Caco-2 (cell line): ENCODE measurements at regions not wholly inside any gene's neighbourhood (a gene's known extent, or its start where the extent isn't known, plus 50 kb on each side); places are given as distances from the start of the nearest gene placed in this dataset.

Source experiments
- BruUV-seq: library from RNA; stranded (reverse); fragments of 400-500 nt; replicated peaks from 2 replicates; lab custom pipeline; 2021; lab: Mats Ljungman, UMichigan
- CTCF ChIA-PET: fragments of 300-600 bp; sonication (Branson Sonifier 250); formaldehyde crosslinking; loops from one replicate; lab custom pipeline; 2022; ENCODE audit warnings: antibody characterized with exemption; lab: Charles Lee
- POLR2A ChIA-PET: fragments of 300-600 bp; sonication (Branson Sonifier 250); formaldehyde crosslinking; loops from one replicate; lab custom pipeline; 2022; ENCODE audit warnings: antibody characterized with exemption; lab: Charles Lee
- DNase-seq, 2 experiments: peaks; one replicate each; pipeline versions ENCODE4 v3.0.0 to v3.0.0-alpha.2; 2020 to 2022
- H3K27me3 ChIP-seq: replicated peaks from 2 replicates; pipeline ENCODE4 v1.6.0; 2011; ENCODE audit warnings: low read length; ENCODE audit not compliant: control insufficient read depth, insufficient read depth
- H3K36me3 ChIP-seq: 2 replicates; pipeline ENCODE4 v1.5.1; 2011; ENCODE audit warnings: low read length; ENCODE audit not compliant: control insufficient read depth, insufficient read depth
- H3K4me1 ChIP-seq: fragments of 250-450 bp; sonication (Bioruptor Pico); 2 replicates; pipeline ENCODE4 v1.5.1; 2020; ENCODE audit warnings: mild to moderate bottlenecking
- H3K4me3 ChIP-seq: 2 replicates; pipeline ENCODE4 v1.5.1; 2011; ENCODE audit warnings: low read depth, mild to moderate bottlenecking, control low read depth, low read length
- H3K9me3 ChIP-seq: fragments of 250-450 bp; sonication (Bioruptor Pico); 2 replicates; pipeline ENCODE4 v1.5.1; 2020; ENCODE audit warnings: mild to moderate bottlenecking, moderate library complexity
- H3K27ac Mint-ChIP-seq: one replicate; pipeline ENCODE4 v1.8.0; 2022; ENCODE audit warnings: mixed read lengths; ENCODE audit not compliant: unreplicated experiment
- H3K27me3 Mint-ChIP-seq: one replicate; pipeline ENCODE4 v1.8.0; 2022; ENCODE audit warnings: mixed read lengths; ENCODE audit not compliant: insufficient read depth, unreplicated experiment
- H3K36me3 Mint-ChIP-seq: one replicate; pipeline ENCODE4 v1.8.0; 2022; ENCODE audit warnings: mild to moderate bottlenecking, mixed read lengths; ENCODE audit not compliant: insufficient read depth, unreplicated experiment
- H3K4me1 Mint-ChIP-seq: one replicate; pipeline ENCODE4 v1.8.0; 2022; ENCODE audit warnings: low read depth, mixed read lengths; ENCODE audit not compliant: unreplicated experiment
- H3K4me3 Mint-ChIP-seq: one replicate; pipeline ENCODE4 v1.8.0; 2022; ENCODE audit warnings: mild to moderate bottlenecking, moderate library complexity, mixed read lengths; ENCODE audit not compliant: unreplicated experiment
- H3K9me3 Mint-ChIP-seq: one replicate; pipeline ENCODE4 v1.8.0; 2022; ENCODE audit warnings: mixed read lengths; ENCODE audit not compliant: unreplicated experiment
- CTCF ChIP-seq, 2 experiments: fragments of 200-600 bp in 1 of 2; IDR thresholded peaks; 1 replicate in 1 of 2; 2 replicates in 1 of 2; pipeline versions ENCODE4 v1.5.1 to v1.8.0; 2011 to 2022; ENCODE audit warnings: antibody characterized with exemption in 1 of 2, control low read depth in 1 of 2, inconsistent platforms in 1 of 2, low read depth in 1 of 2, low read length in 1 of 2, mild to moderate bottlenecking in 1 of 2, moderate library complexity in 1 of 2; ENCODE audit not compliant: insufficient read depth in 1 of 2, severe bottlenecking in 1 of 2, unreplicated experiment in 1 of 2
- intact Hi-C: fragments of 100-400 bp; cut with micrococcal nuclease; formaldehyde crosslinking; loops from one replicate; pipeline ENCODE4 v1.10.0; 2022; ENCODE audit not compliant: unreplicated experiment

- POLR2A ChIA-PET = no interaction called here
- Histone ChIP-seq H3K9me3 (0 out of 2 replicates have a peak, but pooled peaks cover 8% of the 10 kb centered on the region), H3K4me1 (no peaks in the 10 kb centered on the region), H3K27me3 (no peaks in the 10 kb centered on the region), H3K4me3 (no peak overlapping the region), H3K36me3 (no peaks in the 10 kb centered on the region)
- Mint-ChIP-seq H3K9me3 (no peaks in the 10 kb centered on the region), H3K4me1 (no peaks in the 10 kb centered on the region), H3K27me3 (peaks cover 2% of the 10 kb centered on the region), H3K36me3 (no peaks in the 10 kb centered on the region), H3K4me3 (no peak overlapping the region), H3K27ac (no peak overlapping the region)
- TF ChIP-seq CTCF (IDR thresholded peaks at IDR 0.05; ENCODE audit: insufficient read depth in 1 of 2, low read depth in 1 of 2, low read length in 1 of 2, severe bottlenecking in 1 of 2, unreplicated experiment in 1 of 2) = no peak
- BruUV-seq = no TSS peak
- no peak for DNase-seq
- intact Hi-C loops = no loop called here
- CTCF ChIA-PET = no interaction called here
These were observed 729.9 kb downstream of the ZWINT start for GRCh38 chr10:55631071-55631654.

GRCh38 chr10:55630491-55631056 is 730.5 kb downstream of the ZWINT start:
- no peaks in the 10 kb centered on the region for H3K4me1 ChIP-seq
- POLR2A ChIA-PET = no interaction called here
- CTCF ChIA-PET = no interaction called here
- H3K4me3 ChIP-seq = no peak overlapping the region
- Mint-ChIP-seq H3K9me3 (no peaks in the 10 kb centered on the region), H3K4me1 (no peaks in the 10 kb centered on the region), H3K27me3 (peaks cover 5% of the 10 kb centered on the region), H3K36me3 (no peaks in the 10 kb centered on the region), H3K4me3 (no peak overlapping the region), H3K27ac (no peak overlapping the region)
- no peak for DNase-seq
- intact Hi-C loops = no loop called here
- 0 out of 2 replicates have a peak, but pooled peaks cover 6% of the 10 kb centered on the region for H3K9me3 ChIP-seq
- TF ChIP-seq CTCF (IDR thresholded peaks at IDR 0.05; ENCODE audit: insufficient read depth in 1 of 2, low read depth in 1 of 2, low read length in 1 of 2, severe bottlenecking in 1 of 2, unreplicated experiment in 1 of 2) = no peak
- BruUV-seq = no TSS peak
- no peaks in the 10 kb centered on the region for H3K27me3 ChIP-seq
- no peaks in the 10 kb centered on the region for H3K36me3 ChIP-seq

- BruUV-seq = no TSS peak
- Histone ChIP-seq H3K9me3 (0 out of 2 replicates have a peak, but pooled peaks cover 6% of the 10 kb centered on the region), H3K27me3 (no peaks in the 10 kb centered on the region), H3K36me3 (no peaks in the 10 kb centered on the region), H3K4me3 (no peak overlapping the region), H3K4me1 (no peaks in the 10 kb centered on the region)
- ChIA-PET POLR2A (no interaction called here), CTCF (no interaction called here)
- no peak for DNase-seq
- no peaks in the 10 kb centered on the region for H3K4me1 Mint-ChIP-seq
- no peak for TF ChIP-seq CTCF (IDR thresholded peaks at IDR 0.05; ENCODE audit: insufficient read depth in 1 of 2, low read depth in 1 of 2, low read length in 1 of 2, severe bottlenecking in 1 of 2, unreplicated experiment in 1 of 2)
- H3K36me3 Mint-ChIP-seq = no peaks in the 10 kb centered on the region
- no peaks in the 10 kb centered on the region for H3K9me3 Mint-ChIP-seq
- H3K27me3 Mint-ChIP-seq = peaks cover 5% of the 10 kb centered on the region
- no peak overlapping the region for H3K4me3 Mint-ChIP-seq
- no peak overlapping the region for H3K27ac Mint-ChIP-seq
- intact Hi-C loops = no loop called here
These were observed 731.1 kb downstream of the ZWINT start for GRCh38 chr10:55629793-55630490.
